ENCODE measurements at regions not wholly inside any gene's neighbourhood (a gene's known extent, or its start where the extent isn't known, plus 50 kb on each side); places are given as distances from the start of the nearest gene placed in this dataset.

GRCh38 chr6:140130074-140130473 is 755.6 kb upstream of the CITED2 start:
- POLR2A ChIA-PET, result no interaction called here

GRCh38 chr6:140124498-140124897 is 750.0 kb upstream of the CITED2 start:
- Histone ChIP-seq H3K27me3 (replicated peaks; ENCODE audit: control insufficient read depth, insufficient read depth, low read length) (no peaks in the 10 kb centered on the region), H3K9me3 (no peaks in the 10 kb centered on the region), H3K4me3 (ENCODE audit: low read depth, low read length) (no peak overlapping the region), H3K36me3 (ENCODE audit: control insufficient read depth, insufficient read depth, low read length) (no peaks in the 10 kb centered on the region), H3K4me1 (no peaks in the 10 kb centered on the region)
- DNase-seq, result no peak
- Mint-ChIP-seq H3K4me3 (ENCODE audit: unreplicated experiment) (no peak overlapping the region), H3K4me1 (ENCODE audit: low read depth, unreplicated experiment) (no peaks in the 10 kb centered on the region), H3K27ac (ENCODE audit: unreplicated experiment) (no peak overlapping the region), H3K27me3 (ENCODE audit: insufficient read depth, unreplicated experiment) (no peaks in the 10 kb centered on the region), H3K36me3 (ENCODE audit: insufficient read depth, unreplicated experiment) (no peaks in the 10 kb centered on the region), H3K9me3 (ENCODE audit: unreplicated experiment) (no peaks in the 10 kb centered on the region)
- TF ChIP-seq CTCF (IDR thresholded peaks at IDR 0.05; ENCODE audit: insufficient read depth in 1 of 2, low read depth in 1 of 2, low read length in 1 of 2, severe bottlenecking in 1 of 2, unreplicated experiment in 1 of 2), result no peak
- intact Hi-C loops (cut with micrococcal nuclease; ENCODE audit: unreplicated experiment), result no loop called here
- no TSS peak for BruUV-seq (replicated peaks)
- CTCF ChIA-PET, result no interaction called here
- POLR2A ChIA-PET, result no interaction called here

More at GRCh38 chr6:140130074-140130473, 755.6 kb upstream of the CITED2 start:
- no peaks in the 10 kb centered on the region for H3K9me3 ChIP-seq
- no peaks in the 10 kb centered on the region for H3K36me3 ChIP-seq (ENCODE audit: control insufficient read depth, insufficient read depth, low read length)
- Mint-ChIP-seq H3K27me3 (ENCODE audit: insufficient read depth, unreplicated experiment) (no peaks in the 10 kb centered on the region), H3K36me3 (ENCODE audit: insufficient read depth, unreplicated experiment) (no peaks in the 10 kb centered on the region), H3K4me3 (ENCODE audit: unreplicated experiment) (no peak overlapping the region), H3K4me1 (ENCODE audit: low read depth, unreplicated experiment) (no peaks in the 10 kb centered on the region), H3K27ac (ENCODE audit: unreplicated experiment) (no peak overlapping the region), H3K9me3 (ENCODE audit: unreplicated experiment) (peaks cover 21% of the 10 kb centered on the region)
- CTCF ChIA-PET, result no interaction called here
- TF ChIP-seq CTCF (IDR thresholded peaks at IDR 0.05; ENCODE audit: insufficient read depth in 1 of 2, low read depth in 1 of 2, low read length in 1 of 2, severe bottlenecking in 1 of 2, unreplicated experiment in 1 of 2), result no peak
- no peak for DNase-seq
- H3K27me3 ChIP-seq (replicated peaks; ENCODE audit: control insufficient read depth, insufficient read depth, low read length), result no peaks in the 10 kb centered on the region
- BruUV-seq (replicated peaks), result no TSS peak
- intact Hi-C loops (cut with micrococcal nuclease; ENCODE audit: unreplicated experiment), result no loop called here
- H3K4me1 ChIP-seq, result no peaks in the 10 kb centered on the region
- H3K4me3 ChIP-seq (ENCODE audit: low read depth, low read length), result no peak overlapping the region

- no TSS peak for BruUV-seq (replicated peaks)
- no peaks in the 10 kb centered on the region for H3K36me3 Mint-ChIP-seq (ENCODE audit: insufficient read depth, unreplicated experiment)
These were observed 733.7 kb upstream of the CITED2 start for GRCh38 chr6:140108167-140108566.

More at GRCh38 chr6:140108167-140108566, 733.7 kb upstream of the CITED2 start:
- no peak for DNase-seq
- Histone ChIP-seq H3K27me3 (replicated peaks; ENCODE audit: control insufficient read depth, insufficient read depth, low read length) (no peaks in the 10 kb centered on the region), H3K4me1 (no peaks in the 10 kb centered on the region), H3K9me3 (no peaks in the 10 kb centered on the region), H3K36me3 (ENCODE audit: control insufficient read depth, insufficient read depth, low read length) (no peaks in the 10 kb centered on the region), H3K4me3 (ENCODE audit: low read depth, low read length) (no peak overlapping the region)
- H3K4me1 Mint-ChIP-seq (ENCODE audit: low read depth, unreplicated experiment), result peaks cover 7% of the 10 kb centered on the region
- peaks cover 2% of the 10 kb centered on the region for H3K27me3 Mint-ChIP-seq (ENCODE audit: insufficient read depth, unreplicated experiment)
- H3K27ac Mint-ChIP-seq (ENCODE audit: unreplicated experiment), result no peak overlapping the region
- H3K9me3 Mint-ChIP-seq (ENCODE audit: unreplicated experiment), result no peaks in the 10 kb centered on the region
- intact Hi-C loops (cut with micrococcal nuclease; ENCODE audit: unreplicated experiment), result loop anchor here (5.0 kb wide), 1 partner anchor 736 kb away; the partner anchor contains the start of gene CITED2
- no peak overlapping the region for H3K4me3 Mint-ChIP-seq (ENCODE audit: unreplicated experiment)
- TF ChIP-seq CTCF (IDR thresholded peaks at IDR 0.05; ENCODE audit: insufficient read depth in 1 of 2, low read depth in 1 of 2, low read length in 1 of 2, severe bottlenecking in 1 of 2, unreplicated experiment in 1 of 2), result no peak
- CTCF ChIA-PET, result no interaction called here
- POLR2A ChIA-PET, result no interaction called here
